Epithelial cell of esophagus (primary cell): ENCODE measurements at regions not wholly inside any gene's neighbourhood (a gene's known extent, or its start where the extent isn't known, plus 50 kb on each side); places are given as distances from the start of the nearest gene placed in this dataset.

Experiments
- DNase-seq: peaks from one replicate; pipeline ENCODE4 v3.0.0; 2010; ENCODE audit warnings: low read depth
- H3K4me3 ChIP-seq: 2 replicates; pipeline ENCODE4 v1.5.1; 2011; ENCODE audit warnings: mild to moderate bottlenecking, low read length, control low read depth
- CTCF ChIP-seq: IDR thresholded peaks from 2 replicates; pipeline ENCODE4 v1.5.1; 2011; ENCODE audit warnings: low read depth, mild to moderate bottlenecking, low read length, control low read depth, inconsistent platforms; ENCODE audit not compliant: insufficient read depth; ENCODE audit errors: missing control alignments

GRCh38 chr9:88777498-88778312 is 213.6 kb upstream of the S1PR3 start:
- no peak for TF ChIP-seq CTCF
- peak; percentile 32 for DNase-seq
- H3K4me3 ChIP-seq: no peak overlapping the region

- no peak for TF ChIP-seq CTCF
- no peak for DNase-seq
Observed at GRCh38 chr9:88781628-88782391, 209.5 kb upstream of the S1PR3 start.

GRCh38 chr9:88782931-88783710 is 208.1 kb upstream of the S1PR3 start:
- DNase-seq: peak; percentile 77
- H3K4me3 ChIP-seq: no peak overlapping the region
- no peak for TF ChIP-seq CTCF

More at GRCh38 chr9:88781628-88782391, 209.5 kb upstream of the S1PR3 start:
- H3K4me3 ChIP-seq: no peak overlapping the region

GRCh38 chr9:88783711-88784083 is 207.6 kb upstream of the S1PR3 start:
- H3K4me3 ChIP-seq: no peak overlapping the region
- DNase-seq: no peak
- no peak for TF ChIP-seq CTCF

- DNase-seq: no peak
- no peak overlapping the region for H3K4me3 ChIP-seq
- no peak for TF ChIP-seq CTCF
Observed at GRCh38 chr9:88784960-88785359, 206.3 kb upstream of the S1PR3 start.

- no peak for DNase-seq
- no peak overlapping the region for H3K4me3 ChIP-seq
- no peak for TF ChIP-seq CTCF
Observed at GRCh38 chr9:88786291-88787079, 204.8 kb upstream of the S1PR3 start.
